ENCODE measurements at regions not wholly inside any gene's neighbourhood (a gene's known extent, or its start where the extent isn't known, plus 50 kb on each side); places are given as distances from the start of the nearest gene placed in this dataset.
A peak's percentile ranks its signal among the peaks of the same experiment; 100 is the strongest.

- no peak for DNase-seq (ENCODE audit: low read depth)
- in situ Hi-C loops (cut with HindIII; ENCODE audit: low sequenced_read_pairs), result no loop called here
- H3K4me3 ChIP-seq (ENCODE audit: low read depth, low read length), result no peak overlapping the region
- TF ChIP-seq, protein P1, sequence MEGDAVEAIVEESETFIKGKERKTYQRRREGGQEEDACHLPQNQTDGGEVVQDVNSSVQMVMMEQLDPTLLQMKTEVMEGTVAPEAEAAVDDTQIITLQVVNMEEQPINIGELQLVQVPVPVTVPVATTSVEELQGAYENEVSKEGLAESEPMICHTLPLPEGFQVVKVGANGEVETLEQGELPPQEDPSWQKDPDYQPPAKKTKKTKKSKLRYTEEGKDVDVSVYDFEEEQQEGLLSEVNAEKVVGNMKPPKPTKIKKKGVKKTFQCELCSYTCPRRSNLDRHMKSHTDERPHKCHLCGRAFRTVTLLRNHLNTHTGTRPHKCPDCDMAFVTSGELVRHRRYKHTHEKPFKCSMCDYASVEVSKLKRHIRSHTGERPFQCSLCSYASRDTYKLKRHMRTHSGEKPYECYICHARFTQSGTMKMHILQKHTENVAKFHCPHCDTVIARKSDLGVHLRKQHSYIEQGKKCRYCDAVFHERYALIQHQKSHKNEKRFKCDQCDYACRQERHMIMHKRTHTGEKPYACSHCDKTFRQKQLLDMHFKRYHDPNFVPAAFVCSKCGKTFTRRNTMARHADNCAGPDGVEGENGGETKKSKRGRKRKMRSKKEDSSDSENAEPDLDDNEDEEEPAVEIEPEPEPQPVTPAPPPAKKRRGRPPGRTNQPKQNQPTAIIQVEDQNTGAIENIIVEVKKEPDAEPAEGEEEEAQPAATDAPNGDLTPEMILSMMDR (IDR thresholded peaks at IDR 0.05; ENCODE audit: low read depth, low read length, missing control alignments), result no peak
These were observed 497.5 kb upstream of the CBLB start for GRCh38 chr3:106366352-106366751.

GRCh38 chr3:106367496-106367895, 498.7 kb upstream of the CBLB start:
- DNase-seq (ENCODE audit: low read depth), result no peak
- in situ Hi-C loops (cut with HindIII; ENCODE audit: low sequenced_read_pairs), result no loop called here
- no peak overlapping the region for H3K4me3 ChIP-seq (ENCODE audit: low read depth, low read length)
- TF ChIP-seq, protein P1 (IDR thresholded peaks at IDR 0.05; ENCODE audit: low read depth, low read length, missing control alignments), result no peak

DNA sequence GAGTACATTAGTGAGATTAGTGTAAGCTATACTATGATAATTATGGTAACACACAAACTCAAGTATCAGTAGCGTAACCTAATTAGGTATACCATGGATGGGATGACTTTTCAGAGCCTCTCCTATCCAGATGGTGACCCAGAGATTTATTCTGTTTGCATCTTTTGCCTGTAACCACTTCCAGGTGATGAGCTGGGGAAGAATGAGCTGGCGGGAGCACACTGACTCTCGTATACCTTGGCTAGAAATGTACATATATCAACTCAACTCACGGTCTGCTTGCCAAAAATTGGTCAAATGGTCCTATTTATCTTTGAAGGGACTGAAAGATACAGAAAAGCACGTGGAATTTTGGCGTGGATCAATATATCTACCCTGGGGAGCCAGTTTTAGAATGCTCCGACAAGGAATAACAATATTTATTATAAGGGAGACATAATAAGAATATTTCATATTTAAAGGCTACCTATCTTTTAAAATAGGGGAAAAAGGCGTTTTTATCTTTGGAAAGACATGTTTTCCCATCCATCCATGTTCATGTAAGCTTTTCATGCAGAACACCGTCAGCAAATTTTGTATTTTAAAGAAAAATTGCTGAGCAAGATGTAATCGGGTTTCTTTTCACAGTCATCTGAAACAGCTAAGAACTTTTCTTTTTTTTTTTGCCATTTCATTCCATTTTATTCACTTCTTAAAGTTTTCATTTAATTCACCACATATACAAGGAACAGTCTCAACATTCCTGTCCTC, 502.6 kb upstream of the CBLB start:
- TF ChIP-seq, protein P1 (IDR thresholded peaks at IDR 0.05; ENCODE audit: low read depth, low read length, missing control alignments), result no peak
- DNase-seq (ENCODE audit: low read depth), result no peak
- H3K4me3 ChIP-seq (ENCODE audit: low read depth, low read length), result no peak overlapping the region
- in situ Hi-C loops (cut with HindIII; ENCODE audit: low sequenced_read_pairs), result no loop called here

DNA sequence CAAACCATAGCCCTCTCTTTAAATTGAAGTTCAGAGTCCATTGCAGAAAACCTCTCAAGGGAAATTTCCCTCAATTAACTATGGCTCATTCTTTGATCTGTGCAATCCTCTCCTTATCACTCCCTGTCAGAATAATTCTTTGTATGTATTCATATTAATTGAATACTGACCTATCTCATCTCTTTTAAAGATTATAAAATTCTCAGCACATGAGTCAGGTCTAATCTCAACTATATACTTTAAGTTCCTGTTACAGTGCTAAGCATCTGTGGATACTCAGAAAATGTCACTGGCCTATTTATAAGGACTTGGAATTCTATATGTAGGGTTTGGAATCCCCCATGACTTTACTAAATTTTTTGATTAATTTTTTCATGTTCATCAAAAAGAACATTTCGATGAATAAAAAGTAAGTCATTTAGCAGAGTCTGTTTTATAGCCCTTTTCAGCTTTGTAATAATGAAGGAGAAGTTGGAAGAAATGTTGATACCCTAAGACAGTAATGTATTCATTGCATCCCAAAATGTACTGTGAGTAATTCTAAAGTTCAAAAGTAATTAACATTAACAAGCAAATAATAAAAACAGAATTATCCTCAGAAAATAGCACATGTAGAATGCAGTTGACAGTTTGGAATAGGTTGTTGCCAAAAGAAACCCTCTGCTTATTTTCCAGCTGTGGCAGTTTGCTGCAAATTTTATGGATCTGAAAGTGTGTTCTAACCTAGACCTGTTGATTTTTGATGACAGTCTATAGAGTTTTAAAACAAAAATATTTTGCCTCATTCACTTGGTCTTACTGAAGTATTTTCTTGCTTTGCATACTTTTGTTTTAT, 503.4 kb upstream of the CBLB start:
- H3K4me3 ChIP-seq (ENCODE audit: low read depth, low read length), result no peak overlapping the region
- TF ChIP-seq, protein P1 (IDR thresholded peaks at IDR 0.05; ENCODE audit: low read depth, low read length, missing control alignments), result no peak
- in situ Hi-C loops (cut with HindIII; ENCODE audit: low sequenced_read_pairs), result no loop called here
- DNase-seq (ENCODE audit: low read depth), result no peak

DNA sequence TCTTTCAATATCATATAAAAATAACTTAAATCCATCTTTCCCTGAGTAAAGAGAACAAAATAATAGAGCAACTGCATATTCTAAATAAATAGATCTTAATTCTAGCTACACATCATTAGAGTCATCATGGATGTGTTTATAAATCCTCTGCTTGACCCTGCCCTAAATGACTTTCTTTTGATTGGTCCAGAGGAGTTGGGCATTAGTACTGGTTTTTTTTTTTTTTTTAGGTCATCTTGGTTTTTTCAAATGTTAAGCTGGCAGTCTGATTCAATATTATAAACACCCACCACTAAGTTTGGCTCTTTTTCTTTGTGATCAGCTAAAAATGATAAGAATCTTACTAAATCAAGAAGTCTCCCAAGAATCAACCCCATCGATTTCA, 504.0 kb upstream of the CBLB start:
- TF ChIP-seq, protein P1 (IDR thresholded peaks at IDR 0.05; ENCODE audit: low read depth, low read length, missing control alignments), result no peak
- in situ Hi-C loops (cut with HindIII; ENCODE audit: low sequenced_read_pairs), result no loop called here
- no peak for DNase-seq (ENCODE audit: low read depth)
- H3K4me3 ChIP-seq (ENCODE audit: low read depth, low read length), result no peak overlapping the region

DNA sequence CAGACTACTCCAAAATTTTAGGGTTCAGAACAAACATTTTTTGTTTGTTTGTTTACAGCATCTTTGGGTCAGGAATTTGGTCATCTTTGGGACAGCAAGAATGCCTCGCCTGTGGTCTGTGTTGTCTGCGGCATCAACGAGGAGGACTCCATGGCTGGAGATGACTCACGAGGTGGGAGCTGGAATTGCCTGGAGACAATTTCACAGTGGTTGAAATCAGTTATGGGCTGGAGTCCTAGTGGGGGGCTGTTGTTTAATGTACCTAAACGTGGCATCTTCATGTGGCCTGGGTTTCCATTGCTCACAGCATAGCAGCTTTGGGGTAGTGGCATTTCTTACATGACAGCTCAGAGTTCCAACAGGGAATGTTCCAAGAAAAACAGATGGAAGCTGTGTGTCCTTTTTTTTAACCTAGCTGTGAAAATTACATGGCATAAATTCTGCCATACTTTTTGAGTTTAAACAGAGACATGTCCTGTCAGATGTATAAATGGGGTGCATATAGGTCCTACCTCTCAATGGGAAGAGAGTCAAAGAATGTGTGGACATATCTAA, 507.3 kb upstream of the CBLB start:
- in situ Hi-C loops (cut with HindIII; ENCODE audit: low sequenced_read_pairs), result no loop called here
- no peak overlapping the region for H3K4me3 ChIP-seq (ENCODE audit: low read depth, low read length)
- TF ChIP-seq, protein P1 (IDR thresholded peaks at IDR 0.05; ENCODE audit: low read depth, low read length, missing control alignments), result no peak
- peak; percentile 66 for DNase-seq (ENCODE audit: low read depth)

Data from astrocyte of the cerebellum (primary cell).